ENCODE measurements at regions not wholly inside any gene's neighbourhood (a gene's known extent, or its start where the extent isn't known, plus 50 kb on each side); places are given as distances from the start of the nearest gene placed in this dataset.
"Not testable (repeated sequence)": the region's sequence is repeated elsewhere in the genome, so short reads cannot be mapped to it uniquely, and the experiment has no call there.

DNA sequence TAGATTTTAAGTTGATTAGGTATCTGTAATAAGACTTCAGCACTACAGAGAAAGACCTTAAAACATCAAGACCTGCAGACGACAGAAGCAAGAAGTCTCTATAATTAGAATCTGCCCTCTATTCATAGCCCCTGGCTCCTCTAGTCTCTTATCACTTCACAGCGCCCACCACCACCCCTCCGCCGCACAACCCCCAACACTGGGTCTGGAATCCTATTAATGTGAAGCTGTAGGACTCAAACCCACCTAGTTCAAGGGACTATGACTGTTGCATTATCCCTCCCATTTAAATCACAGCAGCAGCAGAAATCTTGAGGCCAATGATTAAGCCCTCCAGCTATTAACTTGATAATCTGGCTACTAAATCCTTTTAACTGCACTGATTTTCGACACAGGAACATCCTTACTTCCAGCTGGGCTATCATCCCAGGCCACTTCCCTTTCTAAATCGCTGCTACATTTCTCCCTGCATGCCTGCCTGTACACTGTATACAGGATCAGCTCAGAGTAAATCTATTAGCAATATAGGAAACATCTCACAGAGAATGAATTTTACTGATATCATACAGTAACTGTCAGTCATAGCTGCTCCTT is 159.5 kb upstream of the GRAMD2B start:
- DNase-seq: no peak

DNA sequence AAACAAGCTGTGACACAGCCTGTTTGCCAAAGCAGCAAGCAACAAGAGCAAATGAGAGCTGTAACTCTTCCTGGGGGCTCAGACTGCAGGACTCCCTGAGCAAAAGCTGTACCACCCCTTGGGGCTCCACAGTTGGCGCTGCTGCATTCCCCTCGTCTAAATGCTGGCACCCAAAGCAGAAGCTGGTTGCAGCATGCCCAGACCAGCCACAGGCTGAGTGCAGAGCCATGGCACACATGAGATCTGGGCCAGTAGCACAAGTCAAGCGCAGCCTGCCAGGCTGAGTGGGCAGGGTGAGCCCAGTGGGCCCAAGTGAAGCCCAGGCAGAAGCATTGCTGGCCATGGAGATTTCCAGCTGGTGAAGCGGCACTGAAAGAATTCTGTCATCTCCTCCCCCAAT is 157.3 kb upstream of the GRAMD2B start:
- DNase-seq: no peak

DNA sequence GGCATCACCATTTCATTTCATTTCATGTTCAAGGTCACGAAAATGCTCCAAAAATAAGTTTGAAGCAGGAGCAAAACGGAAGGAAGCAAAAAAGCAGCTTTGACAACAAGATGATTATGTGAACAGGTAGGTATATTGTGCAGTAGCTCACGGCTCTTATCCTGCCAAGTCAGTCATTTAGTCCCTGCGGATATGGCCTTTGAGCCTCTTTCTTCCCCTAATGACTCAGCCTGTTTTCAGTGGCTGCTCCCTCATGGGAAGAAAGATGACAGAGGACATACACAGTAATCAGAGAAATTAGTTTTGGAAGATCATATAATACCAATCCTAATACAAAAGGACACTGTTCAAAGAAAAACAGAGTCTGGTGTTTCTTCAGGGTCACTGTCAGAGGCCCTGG is 155.8 kb upstream of the GRAMD2B start:
- DNase-seq: no peak

DNA sequence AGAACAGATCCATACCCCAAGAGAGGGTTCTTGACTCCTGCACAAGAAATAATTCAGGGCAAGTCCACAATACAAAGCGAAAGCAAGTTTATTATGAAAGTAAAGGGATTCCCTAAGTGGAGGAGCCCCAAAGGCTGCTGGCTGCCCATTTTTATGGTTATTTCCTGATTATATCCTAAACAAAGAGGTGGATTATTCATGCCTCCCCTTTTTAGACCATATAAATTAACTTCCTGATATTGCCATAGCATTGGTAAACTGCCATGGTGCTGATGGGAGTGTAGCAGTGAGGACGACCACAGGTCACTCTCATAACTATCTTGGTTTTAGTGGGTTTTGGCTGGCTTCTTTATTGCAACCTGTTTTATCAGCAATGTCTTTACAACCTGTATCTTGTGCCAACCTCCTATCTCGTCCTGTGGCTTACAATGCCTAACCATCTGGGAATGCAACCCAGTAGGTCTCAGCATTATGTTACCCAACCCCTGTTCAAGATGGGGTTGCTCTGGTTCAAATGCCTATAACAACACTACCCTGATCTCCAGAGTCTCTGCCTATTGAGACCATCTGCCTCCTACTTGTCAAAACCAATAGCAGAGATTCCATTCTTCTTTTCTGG is 154.4 kb upstream of the GRAMD2B start:
- DNase-seq: no peak

DNA sequence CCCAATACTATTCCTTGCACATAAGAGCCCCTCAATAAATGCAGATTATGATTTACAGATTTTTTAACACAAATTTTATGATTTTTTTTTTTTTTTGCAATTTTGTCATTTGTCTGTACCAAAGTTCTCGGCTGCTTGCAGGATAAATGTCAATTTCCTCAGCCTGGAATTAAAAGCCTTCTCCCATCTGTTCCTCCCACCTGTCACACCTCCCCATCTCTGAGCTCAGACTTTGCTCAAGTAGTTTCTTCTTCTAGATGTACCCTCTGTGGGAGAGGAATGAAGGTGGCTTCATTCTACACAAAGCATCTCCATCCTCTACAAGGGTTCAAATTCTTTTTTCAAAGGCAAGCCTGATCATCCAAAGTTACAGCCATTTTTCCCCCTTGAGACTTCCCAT is 153.7 kb upstream of the GRAMD2B start:
- DNase-seq: no peak

DNA sequence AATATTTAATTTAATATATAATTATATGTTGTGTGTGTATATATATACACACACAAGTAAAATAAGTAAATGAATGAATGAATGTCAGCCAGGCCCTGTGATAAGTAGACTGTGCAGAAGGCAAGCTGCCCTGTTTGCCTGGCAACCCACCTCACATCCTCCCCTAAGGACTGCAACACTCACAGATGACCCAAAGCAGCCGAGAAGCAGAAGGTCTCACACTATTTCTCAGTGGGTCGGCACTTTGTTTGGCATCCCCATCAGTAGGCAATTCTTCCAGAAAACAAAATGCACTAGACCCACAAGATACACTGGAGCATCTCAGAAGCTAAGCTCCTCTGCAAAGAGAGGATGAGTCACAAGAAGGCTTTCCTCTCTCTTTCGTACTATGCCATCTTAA is 152.1 kb upstream of the GRAMD2B start:
- no peak for DNase-seq

DNA sequence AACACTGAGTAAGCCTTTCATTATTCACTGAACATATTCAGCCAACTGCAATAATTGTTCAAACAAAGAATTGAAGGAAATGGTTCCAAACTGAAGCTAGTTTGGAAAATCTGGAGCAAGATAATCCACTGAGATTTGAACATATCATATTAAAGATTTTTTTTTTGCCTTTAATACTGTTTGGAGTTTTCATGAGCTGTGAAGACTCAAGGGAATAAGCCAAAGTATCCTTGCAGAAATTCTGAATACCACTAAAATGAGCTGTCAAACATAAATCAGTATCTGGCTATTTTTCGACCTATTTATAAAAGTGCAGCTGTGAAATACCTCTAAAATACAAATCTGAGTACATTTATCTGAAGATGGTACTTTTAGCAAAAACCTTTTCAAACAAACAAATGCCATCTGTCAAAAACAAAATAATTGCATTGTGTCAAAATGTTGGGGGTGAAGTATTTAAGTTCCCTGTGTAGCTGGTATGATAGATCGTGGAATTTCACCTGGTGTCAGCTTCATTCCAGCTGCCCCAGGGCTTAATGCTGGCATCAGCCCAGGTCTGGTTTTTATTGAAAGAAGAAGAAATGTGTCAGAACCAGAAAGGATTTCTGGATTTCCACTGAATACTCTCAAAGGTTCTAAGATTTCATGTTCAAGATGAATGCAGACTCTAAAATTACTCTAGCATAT is 149.0 kb upstream of the GRAMD2B start:
- no peak for DNase-seq

DNA sequence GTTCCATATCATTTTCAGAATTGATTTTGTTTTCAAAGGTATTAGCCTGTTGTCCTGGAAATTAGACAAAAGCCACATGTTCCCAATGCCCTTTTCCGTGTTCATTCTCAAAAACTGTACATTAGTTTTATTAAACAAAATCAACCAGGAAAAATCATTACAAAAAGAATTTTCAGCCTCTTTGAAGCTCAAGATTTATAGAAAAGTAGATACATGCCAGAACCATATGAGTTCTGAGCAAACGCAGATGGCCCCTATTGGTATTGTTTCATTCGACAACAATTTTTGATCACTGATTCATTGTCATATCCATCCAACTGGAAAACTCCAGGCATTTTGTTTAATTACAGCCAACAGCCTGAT is 148.5 kb upstream of the GRAMD2B start:
- DNase-seq: no peak

DNA sequence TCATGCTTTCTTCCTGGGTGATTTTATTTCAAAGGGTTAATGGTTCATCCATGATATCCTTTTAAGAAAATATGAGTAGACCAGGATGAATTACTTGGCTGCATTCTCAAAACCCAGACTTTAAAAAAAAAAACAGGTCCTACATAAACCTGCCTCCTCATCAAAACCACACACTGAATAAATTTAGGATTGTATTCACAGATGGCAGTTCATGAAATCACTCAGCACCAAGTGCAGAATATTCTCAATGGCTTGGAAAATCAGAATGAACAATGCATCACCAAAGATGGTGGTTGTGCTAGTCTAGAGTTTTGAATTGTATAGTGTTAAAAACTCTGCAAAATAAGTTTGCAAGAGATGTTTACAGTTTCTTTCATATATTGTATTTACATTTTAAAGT is 145.4 kb upstream of the GRAMD2B start:
- DNase-seq: no peak

DNA sequence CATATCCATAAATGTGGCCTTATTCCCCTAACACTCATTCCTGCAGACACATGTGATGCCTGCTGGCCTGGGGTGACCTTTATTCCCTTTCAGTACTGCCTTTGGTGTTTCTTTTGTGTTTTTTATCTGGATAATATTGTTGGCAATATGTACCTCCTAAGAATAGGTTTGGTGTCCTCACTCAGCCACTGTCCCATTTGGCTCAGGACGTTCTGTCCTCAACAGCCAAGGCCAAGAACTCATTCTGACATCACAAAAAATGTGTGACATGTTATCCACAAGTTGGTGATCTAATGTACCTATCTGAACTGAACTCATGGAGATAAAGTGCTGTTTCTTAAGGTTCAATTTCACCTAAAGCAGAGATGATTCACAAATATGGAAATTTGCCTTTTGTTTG is 142.9 kb upstream of the GRAMD2B start:
- DNase-seq: no peak

DNA sequence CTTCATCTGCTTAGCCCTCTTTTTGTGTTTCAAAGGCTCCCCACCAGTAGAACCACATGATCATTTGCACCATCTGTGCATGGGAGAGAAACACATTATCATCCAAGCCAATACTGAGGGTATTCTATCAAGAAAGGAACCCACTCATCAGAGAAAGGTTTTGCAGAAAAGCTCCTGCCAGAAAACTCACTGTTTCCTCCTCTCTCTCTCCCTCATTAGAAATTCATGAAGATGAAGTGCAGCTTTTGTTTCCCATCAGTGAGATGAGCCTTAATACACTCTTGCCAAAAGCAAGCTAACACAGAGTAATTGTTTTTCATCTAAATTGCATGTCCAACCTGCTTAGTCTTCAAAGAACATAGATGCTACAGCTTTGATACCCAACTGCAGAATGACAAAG is 142.4 kb upstream of the GRAMD2B start:
- DNase-seq: peak in 3 of 51 donors; percentile 1 to 28 (median 20)

DNA sequence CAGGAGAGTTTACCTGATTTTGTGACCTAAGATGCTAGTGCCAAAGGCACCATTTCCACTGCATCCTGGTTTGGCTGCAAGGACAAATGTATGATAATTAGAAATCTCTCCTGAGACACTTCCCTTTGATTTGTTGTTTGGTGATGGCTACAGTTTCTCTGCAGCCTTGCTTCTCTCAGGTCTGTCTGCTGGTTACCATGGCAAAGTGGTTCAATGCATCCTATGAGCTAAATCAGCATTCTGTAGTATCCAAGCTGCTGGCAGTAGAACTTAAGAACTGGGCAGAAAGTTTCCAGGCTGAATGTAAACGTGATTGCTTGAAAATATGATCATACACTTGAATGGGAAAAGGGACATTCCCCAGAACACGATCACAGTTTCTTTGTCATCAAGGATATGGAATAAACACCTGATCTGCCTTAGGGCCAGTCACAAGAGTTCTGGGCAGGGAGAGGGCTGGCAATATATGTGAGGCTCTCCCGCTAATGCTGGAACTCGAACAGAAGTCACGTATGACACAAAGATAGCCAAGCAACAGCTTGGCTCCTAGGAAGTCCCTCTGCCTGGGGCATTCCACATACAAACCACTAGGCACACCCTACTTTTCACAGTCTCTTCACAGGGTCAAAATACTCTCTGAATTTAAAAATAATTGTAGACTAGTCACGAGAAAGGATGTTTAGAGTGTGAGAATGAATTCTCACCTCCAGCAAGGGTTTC is 138.1 kb upstream of the GRAMD2B start:
- DNase-seq: peak in 1 of 51 donors; percentile 3

DNA sequence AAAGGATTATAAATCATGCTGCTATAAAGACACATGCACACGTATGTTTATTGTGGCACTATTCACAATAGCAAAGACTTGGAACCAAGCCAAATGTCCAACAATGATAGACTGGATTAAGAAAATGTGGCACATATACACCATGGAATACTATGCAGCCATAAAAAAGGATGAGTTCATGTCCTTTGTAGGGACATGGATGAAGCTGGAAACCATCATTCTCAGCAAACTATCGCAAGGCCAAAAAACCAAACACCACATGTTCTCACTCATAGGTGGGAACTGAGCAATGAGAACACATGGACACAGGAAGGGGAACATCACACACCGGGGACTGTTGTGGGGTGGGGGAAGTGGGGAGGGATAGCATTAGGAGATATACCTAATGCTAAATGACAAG is 127.1 kb upstream of the GRAMD2B start:
- not testable (repeated sequence) for DNase-seq

DNA sequence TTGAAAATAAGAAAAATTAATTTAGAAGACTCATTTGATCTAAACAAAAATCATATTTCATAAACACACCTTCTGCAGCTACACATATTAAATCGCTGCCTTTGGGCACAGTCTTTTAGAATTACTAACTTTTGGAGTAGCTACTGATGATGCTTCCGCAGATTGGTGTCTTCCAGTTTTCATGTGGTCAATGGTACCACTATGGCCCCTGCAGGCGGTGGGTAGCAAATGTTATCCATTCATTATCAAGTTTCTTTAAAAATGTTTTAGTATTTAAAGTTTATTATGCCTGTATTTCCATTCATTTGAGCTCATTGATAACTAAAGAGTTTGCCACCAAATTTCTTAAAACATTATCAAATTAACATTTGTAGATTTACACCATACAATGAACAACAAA is 122.9 kb upstream of the GRAMD2B start:
- no peak for DNase-seq

DNA sequence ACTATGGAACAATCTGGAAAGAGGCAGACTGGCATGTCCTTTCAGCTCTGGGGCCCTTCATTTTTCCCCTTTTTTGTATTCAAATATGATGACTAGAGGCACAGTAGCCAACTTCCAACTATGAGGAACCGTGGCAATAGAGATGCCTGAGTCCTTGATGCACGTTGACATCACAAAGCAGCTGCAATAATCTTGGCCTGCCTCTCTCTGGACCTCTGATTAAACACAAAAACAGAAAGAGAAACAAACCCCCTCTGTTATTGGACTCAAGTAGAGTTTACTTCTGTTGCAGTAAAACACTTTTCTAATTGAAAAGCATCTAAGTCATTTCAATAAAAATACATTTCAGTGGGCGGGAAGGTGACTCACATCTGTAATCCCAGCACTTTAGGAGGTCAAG is 122.2 kb upstream of the GRAMD2B start:
- DNase-seq: no peak

DNA sequence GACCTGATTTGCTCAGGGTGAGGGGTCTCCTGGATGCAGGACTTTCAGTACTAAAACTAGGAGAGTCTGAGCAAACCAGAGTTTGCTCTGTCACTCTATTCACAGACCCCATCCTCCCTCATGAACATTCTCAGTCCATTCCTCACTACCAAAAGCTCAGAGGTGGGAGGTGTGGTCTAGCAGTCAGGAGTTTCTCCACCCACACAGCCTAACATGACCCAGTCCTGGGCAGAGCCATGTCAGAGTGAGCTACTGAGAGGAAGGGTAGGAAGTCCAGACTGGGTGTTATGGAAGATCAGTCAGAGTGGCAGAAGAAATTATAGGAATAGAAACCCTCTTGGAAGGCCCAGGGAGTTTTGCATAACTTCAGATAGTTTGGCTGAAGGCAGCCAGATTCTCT is 113.3 kb upstream of the GRAMD2B start:
- DNase-seq: no peak

DNA sequence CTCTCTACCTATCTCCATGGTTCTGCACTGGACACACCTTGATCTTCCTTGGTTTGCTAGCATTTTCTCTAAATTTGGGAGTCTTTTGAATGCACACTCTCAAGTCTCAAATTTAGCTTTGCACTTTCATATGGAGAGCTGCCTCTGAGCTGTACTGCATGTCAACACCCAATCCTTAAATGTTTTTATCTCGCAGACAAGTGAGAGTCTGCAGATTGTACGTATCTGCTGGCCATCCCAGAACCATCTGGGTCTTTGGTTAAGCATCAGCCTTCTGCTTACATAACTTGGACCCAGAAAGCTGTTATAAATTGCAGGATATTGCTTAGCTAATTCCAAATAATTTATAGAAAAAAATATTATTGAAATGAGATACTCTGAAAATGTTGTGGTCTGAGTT is 111.4 kb upstream of the GRAMD2B start:
- no peak for DNase-seq

DNA sequence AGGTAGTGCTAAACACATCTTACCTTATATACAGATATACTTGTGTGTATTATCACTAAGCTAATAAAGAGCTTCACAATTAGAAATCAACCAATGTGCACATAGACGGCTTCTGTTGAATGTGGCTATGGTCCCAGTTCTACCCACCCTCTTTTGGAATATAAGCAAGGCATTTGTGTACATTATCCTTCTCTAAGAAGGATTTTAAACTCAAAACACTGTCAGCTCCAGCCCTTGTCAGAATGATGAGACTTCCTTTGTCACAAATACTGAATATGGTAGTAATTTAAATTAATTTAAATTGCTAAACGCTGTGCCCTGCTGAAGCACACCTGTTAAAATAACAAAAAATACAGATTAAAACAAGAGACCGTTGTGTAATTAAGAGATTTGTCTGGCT is 107.9 kb upstream of the GRAMD2B start:
- DNase-seq: no peak

DNA sequence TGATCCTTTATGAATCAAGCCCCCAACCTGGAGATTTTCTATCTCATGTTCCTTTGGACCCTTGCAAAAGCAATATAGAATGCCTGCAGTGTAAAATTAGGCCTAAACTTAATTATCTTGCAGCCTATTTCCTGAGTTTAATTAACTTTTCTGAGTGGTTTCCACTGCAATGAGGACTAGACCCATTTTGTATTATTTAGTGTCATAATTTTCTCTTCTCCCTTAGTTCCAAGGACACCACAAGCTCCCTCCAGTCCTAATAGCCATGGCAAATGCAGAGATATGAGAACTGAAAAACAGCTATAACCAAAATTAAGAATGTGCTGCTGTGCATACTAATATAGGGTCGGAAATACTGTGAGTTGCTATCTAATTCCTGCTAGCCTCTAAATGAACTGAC is 90.9 kb upstream of the GRAMD2B start:
- no peak for DNase-seq

DNA sequence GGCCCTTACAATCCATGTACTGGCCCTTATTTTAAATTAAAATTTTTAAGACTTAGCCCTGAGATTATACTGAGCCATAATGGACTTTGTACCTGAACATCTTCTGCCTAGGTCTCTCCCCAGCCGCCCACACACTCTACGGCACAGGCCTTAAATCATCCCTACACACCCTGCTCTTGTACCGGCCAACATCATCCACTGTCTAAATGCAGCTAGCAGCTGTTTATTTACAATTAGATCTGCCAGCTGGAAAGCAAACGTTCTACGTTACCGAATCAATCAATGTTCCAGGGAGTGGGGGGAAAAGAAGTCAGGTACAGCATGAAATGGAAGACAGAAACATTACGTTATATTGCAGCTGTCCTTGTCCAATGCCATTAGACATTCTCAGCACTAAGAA is 88.4 kb upstream of the GRAMD2B start:
- no peak for DNase-seq

DNA sequence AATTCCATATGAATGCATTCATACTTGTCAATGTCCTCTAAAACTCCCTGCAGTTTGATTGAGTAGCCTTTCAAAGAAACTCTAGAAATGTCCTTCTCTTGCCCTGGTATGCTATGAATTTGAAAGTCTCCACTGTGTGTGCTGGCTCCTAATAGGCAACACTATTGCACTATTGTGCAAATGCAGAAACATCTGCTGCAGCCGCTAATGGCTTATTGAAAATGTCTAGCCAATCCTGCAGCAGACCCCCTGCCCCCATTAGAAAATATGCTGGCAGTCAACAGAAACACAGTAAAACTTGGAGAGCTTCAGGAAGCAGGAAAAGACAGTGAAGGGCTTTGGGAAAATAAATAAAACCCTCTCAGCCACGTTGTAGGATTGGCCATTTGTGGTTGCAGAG is 87.3 kb upstream of the GRAMD2B start:
- no peak for DNase-seq

DNA sequence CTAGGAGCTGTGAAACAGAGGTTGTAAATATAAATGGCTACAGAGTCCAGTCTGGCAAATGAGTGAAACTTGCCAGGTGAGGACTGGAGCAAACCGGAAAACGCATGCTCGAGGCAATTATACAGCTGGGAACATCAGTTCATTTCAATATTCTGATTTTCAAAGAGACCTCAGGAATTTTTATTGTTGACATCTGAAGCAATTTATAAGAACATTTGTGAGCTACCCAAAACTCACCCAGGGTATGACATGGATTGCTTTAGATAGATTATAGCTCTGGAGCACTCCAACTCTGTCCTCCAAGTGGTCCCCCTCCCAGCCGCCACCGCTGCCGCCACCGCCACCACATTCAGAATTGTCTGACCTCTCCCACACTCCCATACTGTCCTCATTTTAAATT is 84.6 kb upstream of the GRAMD2B start:
- DNase-seq: no peak
